GM18507 (cell line): ENCODE measurements at regions not wholly inside any gene's neighbourhood (a gene's known extent, or its start where the extent isn't known, plus 50 kb on each side); places are given as distances from the start of the nearest gene placed in this dataset.
"Not testable (repeated sequence)": the region's sequence is repeated elsewhere in the genome, so short reads cannot be mapped to it uniquely, and the experiment has no call there.

Experiments
- DNase-seq: peaks from one replicate; pipeline ENCODE4 v3.0.0; 2011; ENCODE audit warnings: low read depth; ENCODE audit not compliant: insufficient read length; ENCODE audit errors: extremely low spot score
- FAIRE-seq: peaks from 2 replicates; lab custom pipeline; 2011; peaks lifted over from hg19 to GRCh38; lab: Jason Lieb, UNC

DNA sequence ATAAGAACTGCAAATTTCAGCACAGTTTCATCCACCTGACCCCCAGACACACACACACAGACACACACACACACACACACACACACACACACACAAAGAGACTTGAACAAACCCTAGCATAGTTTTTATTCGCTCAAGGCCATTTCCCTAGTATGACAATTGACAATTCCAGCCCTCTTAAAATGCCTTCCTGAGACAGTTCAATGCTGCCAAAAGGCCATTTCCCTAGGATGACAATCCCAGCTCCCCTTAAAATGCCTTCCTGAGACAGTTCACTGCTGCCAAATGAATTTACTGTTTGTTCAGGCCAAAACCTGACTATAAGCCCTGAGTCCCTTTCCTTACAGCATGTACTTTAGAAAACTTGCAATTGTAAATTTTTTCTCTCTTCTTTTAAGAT is 259.5 kb upstream of the SLC7A11 start:
- no peak for DNase-seq
- FAIRE-seq: no peak

DNA sequence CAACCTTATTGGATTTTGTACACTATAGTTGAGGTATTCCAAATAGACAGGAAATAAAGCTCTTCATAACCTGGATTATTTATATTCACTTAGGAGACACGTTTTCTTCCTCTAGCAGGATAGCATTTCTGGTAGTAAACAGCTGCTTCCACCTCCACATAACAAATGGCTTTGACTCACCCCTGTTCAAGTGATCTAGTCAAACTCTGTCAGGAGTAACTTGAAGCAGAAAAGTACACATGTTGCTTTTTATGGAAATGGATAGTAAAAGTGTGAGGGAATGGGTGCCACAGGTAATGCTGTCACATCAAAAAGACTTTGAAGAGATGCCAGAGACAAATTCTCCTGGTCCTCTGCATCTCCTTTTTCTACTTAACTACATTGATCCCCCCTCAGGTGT is 258.7 kb upstream of the SLC7A11 start:
- FAIRE-seq (no peak), DNase-seq (no peak)

DNA sequence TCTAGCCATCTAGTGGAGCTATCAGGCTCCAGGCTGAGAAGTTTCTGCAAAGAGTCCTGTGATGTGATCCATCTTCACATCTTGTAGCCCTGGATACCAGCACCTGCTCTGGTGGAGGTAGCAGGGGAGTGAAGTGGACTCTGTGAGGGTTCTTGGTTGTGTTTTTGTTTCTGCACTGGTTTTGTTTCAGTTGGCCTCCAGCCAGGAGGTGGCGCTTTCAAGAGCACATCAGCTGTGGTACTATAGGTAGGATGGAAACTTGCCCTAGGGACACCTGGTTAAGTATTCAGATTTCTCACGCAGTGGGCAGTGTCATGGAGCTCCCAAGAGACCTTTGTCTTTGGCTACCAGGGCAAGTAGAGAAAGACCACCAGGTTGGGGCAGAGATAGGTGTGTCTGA is 257.5 kb upstream of the SLC7A11 start:
- FAIRE-seq (no peak), DNase-seq (no peak)

DNA sequence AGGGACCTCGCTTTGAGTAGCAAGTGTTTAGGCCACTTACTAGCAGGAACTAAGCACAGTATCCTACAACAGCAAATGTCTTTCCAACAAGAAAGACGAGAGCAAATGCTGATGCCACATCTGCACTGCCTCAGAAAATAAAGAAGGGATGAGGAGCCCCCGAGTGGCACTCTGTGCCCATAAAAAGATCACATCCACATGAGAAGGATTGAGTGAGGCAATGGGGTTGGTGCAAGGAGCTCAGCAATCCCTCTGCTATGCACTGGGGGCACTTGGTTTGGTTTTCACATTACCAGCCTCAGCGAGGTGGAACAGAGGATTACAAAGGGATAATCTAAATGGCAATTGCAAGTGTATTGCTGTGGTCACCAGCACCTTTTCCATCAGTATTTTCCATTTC is 252.8 kb upstream of the SLC7A11 start:
- no peak for FAIRE-seq
- DNase-seq: no peak

DNA sequence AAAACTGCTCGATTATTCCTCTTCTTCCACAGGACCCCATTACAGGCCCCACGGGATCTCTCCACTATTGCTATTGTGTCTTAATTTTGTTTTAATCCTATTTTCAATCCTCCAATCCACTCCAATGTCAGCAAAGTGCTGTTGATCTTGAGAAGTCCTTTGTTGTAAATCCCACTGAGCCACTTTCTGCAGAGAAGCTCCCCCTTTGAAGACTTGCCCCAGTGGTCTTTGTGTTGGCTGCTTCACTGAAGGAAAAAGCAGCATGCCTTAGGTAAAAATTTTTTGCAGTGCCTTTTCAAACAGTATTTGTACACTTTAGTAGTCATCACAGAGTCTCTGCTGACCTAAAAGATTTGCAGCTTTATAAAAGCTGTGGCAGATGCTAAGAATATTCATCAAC is 252.0 kb upstream of the SLC7A11 start:
- FAIRE-seq (no peak), DNase-seq (no peak)

DNA sequence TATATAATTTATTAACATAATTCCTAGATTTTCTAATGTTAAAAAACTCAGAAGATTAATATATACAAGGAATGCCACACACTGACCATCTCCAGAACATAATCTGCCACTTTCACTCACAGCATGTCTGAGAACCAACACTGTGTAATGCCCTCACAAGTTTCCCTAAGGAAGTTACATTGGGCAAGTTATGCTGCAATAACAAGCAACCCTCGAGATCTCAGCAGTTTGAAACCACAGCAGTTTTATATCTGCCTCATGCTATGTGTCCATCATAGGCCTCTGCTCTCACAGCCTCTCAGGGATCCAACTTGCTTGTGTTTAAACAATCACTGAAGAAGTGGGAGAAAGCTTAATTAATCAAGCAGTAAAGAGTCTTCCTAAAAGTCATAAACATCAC is 250.0 kb upstream of the SLC7A11 start:
- FAIRE-seq (no peak), DNase-seq (no peak)

DNA sequence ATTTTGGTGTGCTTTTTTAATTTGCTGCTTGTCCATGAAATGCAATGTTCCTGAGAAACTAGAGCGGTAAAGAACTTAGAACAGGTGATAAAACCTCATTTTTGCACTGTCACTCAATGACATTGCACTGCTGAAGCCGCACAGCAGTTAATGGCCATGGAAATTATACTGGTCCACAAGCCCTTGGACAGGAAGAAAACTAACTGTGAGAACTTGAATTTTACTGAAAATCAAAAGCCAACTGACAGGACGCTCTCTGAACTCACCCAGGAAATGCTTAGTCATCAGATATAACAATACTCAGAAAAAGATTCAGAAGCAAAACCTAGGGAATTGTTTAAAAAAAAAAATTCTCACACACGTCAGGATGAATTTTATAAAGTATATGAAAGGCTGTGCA is 246.4 kb upstream of the SLC7A11 start:
- DNase-seq (no peak), FAIRE-seq (no peak)

DNA sequence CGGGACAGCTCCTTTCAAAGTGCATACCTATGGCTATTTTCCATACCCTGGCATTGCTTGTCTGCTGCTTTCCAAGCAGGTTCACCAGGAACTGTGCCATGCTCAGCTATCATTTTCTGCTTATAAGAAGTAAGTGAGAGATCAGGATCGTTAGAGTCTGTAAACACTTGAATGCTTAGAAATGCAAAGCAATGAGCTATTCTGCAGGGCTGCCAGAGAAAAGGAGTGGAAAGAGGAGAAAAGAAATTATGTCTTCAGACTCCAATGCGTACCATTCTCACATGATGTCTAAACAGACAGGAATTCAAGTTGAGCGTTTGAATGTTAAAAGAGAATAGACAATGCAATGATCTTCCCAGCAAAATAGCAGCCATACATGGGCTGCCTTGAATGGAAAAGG is 245.5 kb upstream of the SLC7A11 start:
- DNase-seq: no peak
- FAIRE-seq: no peak

DNA sequence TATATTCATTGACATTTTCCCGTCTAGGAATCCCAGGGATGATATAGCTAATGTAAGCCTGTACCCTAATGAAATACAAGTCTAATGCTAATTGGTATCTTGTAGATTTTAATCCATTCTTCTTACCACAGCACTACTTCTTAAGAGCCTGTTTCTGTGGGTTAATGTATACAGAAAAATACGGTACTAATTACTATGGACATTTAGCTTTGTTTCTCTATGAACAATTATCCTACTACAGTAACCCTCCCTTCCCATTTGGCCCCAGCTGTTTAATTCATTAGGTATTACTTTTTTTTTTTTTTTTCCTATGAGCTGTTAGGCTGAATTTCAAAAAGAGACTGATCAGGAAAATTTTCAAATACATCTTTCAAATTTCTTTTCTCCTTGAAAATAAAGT is 245.1 kb upstream of the SLC7A11 start:
- DNase-seq (no peak), FAIRE-seq (no peak)

DNA sequence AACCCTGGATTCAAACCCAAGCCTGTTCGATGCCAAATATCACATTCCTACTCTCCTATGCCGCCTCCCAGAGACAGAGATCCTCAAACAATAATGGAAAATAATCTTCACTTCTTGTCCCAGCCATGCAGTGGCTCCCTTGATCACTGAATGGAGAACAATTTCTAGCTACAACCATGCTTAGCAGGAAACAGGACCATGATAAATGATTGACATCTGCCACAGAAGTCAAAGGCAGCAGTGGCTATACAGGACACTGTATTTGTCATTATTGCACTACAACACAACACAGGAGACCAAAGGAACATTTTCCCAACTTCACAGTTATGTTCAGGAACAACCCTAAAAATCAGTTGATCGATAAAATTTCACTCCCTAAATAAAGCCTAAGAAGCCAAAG is 243.3 kb upstream of the SLC7A11 start:
- DNase-seq (no peak), FAIRE-seq (no peak)

DNA sequence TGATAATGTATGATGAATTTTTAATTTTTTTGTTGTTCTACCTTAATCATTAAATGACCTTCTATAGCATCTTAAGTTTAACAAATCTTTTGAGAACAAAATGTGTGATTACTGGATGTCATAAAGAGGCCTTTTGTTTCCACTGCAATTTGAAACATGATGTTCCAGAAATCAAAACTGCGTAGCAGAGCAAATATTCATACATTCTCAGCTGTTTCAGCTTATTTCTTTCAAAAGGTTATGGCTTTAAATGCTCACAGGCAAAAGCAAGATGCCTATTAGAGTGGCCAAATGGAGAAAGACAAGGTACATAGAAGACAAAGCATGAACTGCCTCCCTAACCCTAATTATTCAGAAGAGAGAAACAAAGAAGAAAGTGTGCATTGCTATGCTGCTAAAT is 233.0 kb upstream of the SLC7A11 start:
- no peak for FAIRE-seq
- DNase-seq: no peak

DNA sequence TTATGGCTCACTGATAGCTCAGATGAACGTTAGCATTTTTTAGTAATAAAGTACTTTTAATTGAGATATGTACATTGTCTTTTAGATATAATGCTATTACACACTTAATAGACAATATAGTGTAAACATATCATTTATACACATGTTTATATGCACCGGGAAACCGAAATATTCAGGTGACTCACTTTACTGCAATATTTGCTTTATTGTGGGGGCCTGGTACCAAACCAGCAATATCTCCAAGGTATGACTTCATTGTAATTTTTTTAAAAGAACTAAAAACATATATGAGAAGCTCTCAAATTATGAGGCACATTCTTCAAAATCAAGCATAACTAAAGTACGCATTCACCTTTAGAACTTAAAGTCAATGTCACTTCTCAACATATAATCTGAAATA is 231.2 kb upstream of the SLC7A11 start:
- DNase-seq (no peak), FAIRE-seq (no peak)

DNA sequence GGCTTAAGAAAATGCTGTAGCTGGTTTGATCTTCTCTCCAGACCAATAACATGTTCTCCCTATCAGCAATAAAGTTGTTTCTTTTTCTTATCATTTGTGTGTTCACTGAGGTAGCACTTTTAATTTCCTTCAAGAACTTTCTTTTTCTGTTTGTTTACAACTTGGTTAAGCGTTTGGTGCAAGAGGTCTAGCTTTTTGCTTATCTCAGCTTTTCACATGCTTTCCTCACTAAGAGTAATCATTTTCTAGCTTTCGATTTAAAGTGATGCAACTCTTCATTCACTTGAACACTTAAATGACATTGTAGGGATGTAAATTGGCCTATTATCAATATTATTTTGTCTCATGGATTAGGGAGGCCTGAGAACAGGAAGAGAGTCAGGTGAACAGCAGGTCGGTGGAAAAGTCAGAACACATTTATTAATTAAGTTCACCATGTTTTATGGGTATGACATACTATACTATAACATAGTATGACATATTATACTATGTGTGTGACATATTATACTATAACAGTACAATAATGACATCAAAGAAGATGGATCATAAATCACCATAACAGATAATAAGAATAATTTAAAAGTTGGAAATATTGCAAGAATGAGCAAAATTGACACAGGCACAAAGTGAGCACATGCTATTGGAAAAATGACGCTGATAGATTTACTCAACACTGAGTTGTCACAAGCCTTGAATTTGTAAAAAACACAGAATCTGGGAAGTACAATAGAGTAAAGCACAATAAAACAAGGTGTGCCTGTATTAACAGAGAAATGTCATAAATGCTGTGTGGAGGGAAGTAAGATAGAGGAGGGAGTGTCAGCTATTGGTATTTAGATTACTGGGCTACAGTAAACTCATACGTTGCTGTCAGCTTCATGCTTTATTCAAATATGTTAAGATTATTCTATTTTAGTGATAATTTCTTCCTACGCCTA is 218.6 kb upstream of the SLC7A11 start:
- DNase-seq (no peak), FAIRE-seq (no peak)

DNA sequence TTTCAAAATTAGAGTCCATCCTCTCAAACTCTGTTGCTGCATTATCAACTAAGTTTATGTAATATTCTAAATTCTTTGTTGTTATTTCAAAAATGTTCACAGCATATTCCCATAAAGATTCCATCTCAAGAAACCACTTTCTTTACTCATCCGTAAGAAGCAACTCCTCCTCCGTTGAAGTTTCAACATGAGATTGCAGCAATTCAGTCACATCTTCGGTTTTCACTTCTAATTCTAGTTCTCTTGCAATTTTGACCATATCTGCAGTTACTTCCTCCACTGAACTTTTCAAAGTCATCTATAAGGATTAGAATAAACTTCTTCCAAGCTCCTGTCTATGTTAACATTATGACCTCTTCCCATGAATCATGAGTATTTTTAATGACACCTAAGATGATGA is 216.6 kb upstream of the SLC7A11 start:
- DNase-seq (no peak), FAIRE-seq (no peak)

DNA sequence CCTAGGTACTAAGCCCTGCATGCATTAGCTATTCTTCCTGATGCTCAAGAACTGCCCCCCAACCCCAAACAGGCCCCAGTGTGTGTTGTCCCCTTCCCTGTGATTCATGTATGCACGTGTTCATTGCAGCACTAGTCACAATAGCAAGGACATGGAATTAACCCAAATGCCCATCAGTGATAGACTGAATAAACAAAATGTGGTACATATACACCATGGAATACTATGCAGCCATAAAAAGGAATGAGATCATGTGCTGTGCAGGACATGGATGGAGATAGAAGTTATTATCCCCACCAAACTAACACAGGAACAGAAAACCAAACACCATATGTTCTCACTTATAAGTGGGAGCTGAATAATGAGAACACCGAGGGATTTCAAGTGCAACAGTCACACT is 214.2 kb upstream of the SLC7A11 start:
- not testable (repeated sequence) for DNase-seq, FAIRE-seq

DNA sequence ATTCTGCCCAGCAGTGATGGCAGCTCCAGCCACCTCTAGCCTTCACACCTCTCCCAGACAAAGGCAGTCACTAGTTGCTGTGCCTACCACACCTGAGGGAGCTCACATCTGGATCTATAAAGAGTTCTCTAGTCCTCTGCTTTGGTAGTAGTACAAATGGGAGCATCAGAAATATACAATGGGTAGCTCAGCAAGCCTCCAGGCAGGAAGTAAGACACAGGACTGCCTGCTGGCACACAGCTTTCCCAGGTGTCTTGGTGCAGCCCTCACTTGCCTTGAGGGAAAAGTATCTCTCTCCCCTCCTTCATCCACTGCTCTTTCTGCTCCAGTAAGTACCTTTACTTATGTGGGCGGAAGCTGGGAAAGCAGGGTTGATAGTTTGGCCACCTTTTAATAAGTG is 212.9 kb upstream of the SLC7A11 start:
- DNase-seq: no peak
- FAIRE-seq: no peak

DNA sequence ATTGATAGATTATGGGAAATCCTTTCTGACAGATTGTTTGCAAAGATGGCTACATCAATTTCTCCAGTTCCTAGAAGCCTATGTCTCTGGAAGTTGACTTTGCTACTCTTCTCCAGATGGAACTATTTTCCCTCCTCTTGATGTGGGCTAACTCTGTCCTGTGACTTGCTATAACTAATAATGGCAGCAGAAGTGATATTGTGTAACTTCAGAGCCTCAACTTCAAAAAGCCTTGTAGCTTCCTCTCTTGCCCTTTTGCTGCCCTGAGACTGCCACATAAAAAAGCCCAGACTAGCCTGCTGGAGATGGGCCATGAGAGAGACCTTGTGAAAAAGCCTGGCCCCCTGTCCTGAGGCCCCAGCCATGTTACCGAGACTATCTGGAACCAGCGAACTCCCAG is 210.7 kb upstream of the SLC7A11 start:
- FAIRE-seq: no peak

DNA sequence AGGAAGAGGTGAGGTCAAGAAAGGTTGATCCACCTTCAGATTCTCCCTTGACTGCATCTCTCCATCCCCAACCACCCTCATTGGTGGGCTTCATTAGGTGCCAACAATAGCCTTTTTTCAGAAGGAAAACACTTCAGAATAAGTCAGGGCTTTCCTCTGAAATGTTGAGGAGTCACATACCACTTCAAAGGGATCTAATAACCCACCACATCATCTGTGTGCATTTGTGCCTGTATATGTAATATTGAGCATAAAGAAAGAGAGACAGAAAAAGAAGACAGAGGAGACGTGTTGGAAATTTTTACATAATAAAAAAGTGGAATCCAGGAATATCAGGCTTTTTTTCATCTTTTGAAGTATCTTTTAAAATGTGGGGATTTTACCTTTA is 209.1 kb upstream of the SLC7A11 start:
- no peak for FAIRE-seq

More for the DNA sequence above, 210.7 kb upstream of the SLC7A11 start:
- DNase-seq: no peak

DNA sequence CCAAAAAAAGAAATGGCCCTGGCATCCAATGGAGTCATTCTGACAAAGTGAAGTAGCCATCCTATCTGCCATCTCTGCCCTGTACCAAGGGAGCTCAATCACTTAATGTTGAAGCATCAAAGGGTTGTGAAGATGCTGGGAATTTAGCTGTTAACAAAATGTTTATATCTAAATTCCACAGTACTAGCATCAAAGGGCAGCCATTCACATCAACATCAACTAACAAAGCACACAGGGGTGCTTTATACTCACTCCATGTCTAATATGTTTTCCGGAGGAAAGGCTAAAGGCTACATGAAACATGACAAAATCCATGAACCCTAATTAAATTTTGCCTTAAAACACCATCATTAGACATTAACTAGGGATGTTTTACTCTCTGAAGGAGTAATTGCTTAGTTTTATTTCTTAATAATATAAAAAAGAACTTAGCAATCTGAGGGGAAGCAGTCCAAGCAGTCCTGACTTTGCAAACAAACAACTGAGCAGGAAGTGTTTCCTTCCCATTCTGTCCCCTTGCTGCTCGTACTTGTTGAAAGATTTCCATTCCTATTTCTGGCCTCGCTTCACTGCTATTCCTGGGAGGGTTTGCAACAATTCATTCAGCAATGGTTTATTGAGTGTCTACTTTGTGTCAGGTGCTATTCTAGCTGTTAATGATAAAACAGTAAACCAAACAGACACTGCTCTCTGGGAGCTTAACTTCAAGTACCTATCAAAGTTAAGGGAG is 208.6 kb upstream of the SLC7A11 start:
- DNase-seq (no peak), FAIRE-seq (no peak)

More for the DNA sequence above, 209.1 kb upstream of the SLC7A11 start:
- DNase-seq: no peak

DNA sequence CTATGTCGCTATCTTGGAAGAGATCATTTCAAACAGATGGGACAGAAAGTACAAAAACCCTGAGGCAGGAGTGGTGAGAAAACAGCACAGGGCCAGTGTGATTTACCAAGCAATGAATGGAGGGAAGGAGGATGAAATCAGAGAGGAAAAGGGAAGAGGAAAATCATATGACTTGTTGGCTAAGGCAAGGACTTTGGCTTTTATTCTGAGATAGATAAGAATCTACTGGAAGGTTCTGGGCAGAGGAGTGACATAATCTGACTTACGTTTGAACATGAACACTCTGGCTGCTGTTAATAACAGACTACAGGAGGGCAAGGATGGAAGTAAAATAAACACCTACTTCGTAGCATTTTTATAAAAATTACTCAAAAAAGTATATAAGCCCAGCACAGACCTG is 207.8 kb upstream of the SLC7A11 start:
- FAIRE-seq (no peak), DNase-seq (no peak)

DNA sequence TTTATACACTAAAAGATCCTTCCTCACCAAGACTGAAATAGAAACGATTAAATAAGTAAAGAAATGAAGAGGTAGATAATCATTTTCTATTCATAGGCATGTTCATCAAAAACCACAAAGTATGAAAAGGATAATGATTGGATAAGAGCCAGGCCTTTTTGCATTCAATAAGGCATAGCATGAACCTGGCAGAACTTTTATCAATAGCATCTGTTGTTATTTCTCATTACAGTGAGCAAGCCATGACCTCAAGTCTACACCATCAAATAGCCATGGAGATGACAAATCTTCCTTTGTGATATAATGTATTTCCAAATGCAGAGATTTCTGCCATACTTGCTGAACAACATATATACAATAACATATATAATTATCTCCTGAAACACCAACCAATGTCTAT is 206.0 kb upstream of the SLC7A11 start:
- no peak for FAIRE-seq

More for the DNA sequence above, 206.0 kb upstream of the SLC7A11 start:
- DNase-seq: no peak
